ENCODE measurements at regions not wholly inside any gene's neighbourhood (a gene's known extent, or its start where the extent isn't known, plus 50 kb on each side); places are given as distances from the start of the nearest gene placed in this dataset.

GRCh38 chr1:55916481-55916880, 662.9 kb downstream of the PLPP3 start:
- no peak for TF ChIP-seq CTCF (conservative IDR thresholded peaks at IDR 0.05; ENCODE audit: low read length)
- no peak for TF ChIP-seq EZH2phosphoT487 (IDR thresholded peaks at IDR 0.05; ENCODE audit: borderline replicate concordance)

Measured in Loucy (cell line).